DOHH2 (cell line): ENCODE measurements at regions not wholly inside any gene's neighbourhood (a gene's known extent, or its start where the extent isn't known, plus 50 kb on each side); places are given as distances from the start of the nearest gene placed in this dataset.

ENCODE experiments used
- CTCF ChIP-seq: fragments of 200-600 bp; sonication (generic); IDR thresholded peaks from one replicate; pipeline ENCODE4 v1.5.1; 2014; ENCODE audit warnings: antibody characterized with exemption, mild to moderate bottlenecking, low read depth, low read length; ENCODE audit not compliant: poor library complexity, severe bottlenecking
- EZH2phosphoT487 ChIP-seq: fragments of 200-600 bp; sonication (generic); IDR thresholded peaks from 2 replicates; pipeline ENCODE4 v1.6.1; 2017; ENCODE audit warnings: borderline replicate concordance, mild to moderate bottlenecking, antibody characterized with exemption, low read length, moderate library complexity, mixed read lengths

GRCh38 chr5:9832921-9833320, 202.8 kb upstream of the TAS2R1 start:
- TF ChIP-seq CTCF (no peak), EZH2phosphoT487 (no peak)
